Hippocampal formation (tissue), 2 donors: ENCODE measurements at regions not wholly inside any gene's neighbourhood (a gene's known extent, or its start where the extent isn't known, plus 50 kb on each side); places are given as distances from the start of the nearest gene placed in this dataset.

Experiments
- DNase-seq, 2 donors: peaks; one replicate each; lab custom pipeline; 2025; lab: John Stamatoyannopoulos, UW

- no peak for DNase-seq
Measured at GRCh38 chr13:58051396-58051795, 419.9 kb downstream of the PCDH17 start.

- no peak for DNase-seq
Measured at GRCh38 chr13:58051807-58052375, 420.3 kb downstream of the PCDH17 start.

GRCh38 chr13:58056426-58056825 is 424.9 kb downstream of the PCDH17 start:
- no peak for DNase-seq

GRCh38 chr13:58059624-58060023 is 428.1 kb downstream of the PCDH17 start:
- no peak for DNase-seq

GRCh38 chr13:58080806-58081205 is 449.3 kb downstream of the PCDH17 start:
- DNase-seq = no peak

GRCh38 chr13:58081301-58081820 is 449.8 kb downstream of the PCDH17 start:
- DNase-seq = no peak

- DNase-seq = no peak
Measured at GRCh38 chr13:58083064-58083463, 451.5 kb downstream of the PCDH17 start.

GRCh38 chr13:58085274-58085673 is 453.7 kb downstream of the PCDH17 start:
- no peak for DNase-seq

- DNase-seq = no peak
Measured at GRCh38 chr13:58085819-58086218, 454.3 kb downstream of the PCDH17 start.

- DNase-seq = no peak
Measured at GRCh38 chr13:58087566-58087965, 456.0 kb downstream of the PCDH17 start.

GRCh38 chr13:58093394-58093793 is 461.9 kb downstream of the PCDH17 start:
- no peak for DNase-seq

- DNase-seq = no peak
Measured at GRCh38 chr13:58097831-58098230, 466.3 kb downstream of the PCDH17 start.

- no peak for DNase-seq
Measured at GRCh38 chr13:58119351-58119750, 487.8 kb downstream of the PCDH17 start.

- no peak for DNase-seq
Measured at GRCh38 chr13:58119804-58120203, 488.3 kb downstream of the PCDH17 start.

GRCh38 chr13:58126496-58126895 is 495.0 kb downstream of the PCDH17 start:
- DNase-seq = no peak

GRCh38 chr13:58134012-58134411 is 502.5 kb downstream of the PCDH17 start:
- DNase-seq = no peak

GRCh38 chr13:58134525-58134924 is 503.0 kb downstream of the PCDH17 start:
- no peak for DNase-seq

- DNase-seq = no peak
Measured at GRCh38 chr13:58142952-58143351, 511.4 kb downstream of the PCDH17 start.

GRCh38 chr13:58144616-58145015 is 513.1 kb downstream of the PCDH17 start:
- DNase-seq = no peak

- no peak for DNase-seq
Measured at GRCh38 chr13:58151452-58151851, 519.9 kb downstream of the PCDH17 start.

GRCh38 chr13:58160980-58161379 is 529.4 kb downstream of the PCDH17 start:
- DNase-seq = no peak

GRCh38 chr13:58165617-58166016 is 534.1 kb downstream of the PCDH17 start:
- DNase-seq = no peak

GRCh38 chr13:58181111-58181510 is 549.6 kb downstream of the PCDH17 start:
- no peak for DNase-seq

- DNase-seq = no peak
Measured at GRCh38 chr13:58187881-58188280, 556.3 kb downstream of the PCDH17 start.
